HEK293 (cell line): ENCODE measurements at regions not wholly inside any gene's neighbourhood (a gene's known extent, or its start where the extent isn't known, plus 50 kb on each side); places are given as distances from the start of the nearest gene placed in this dataset.

Experiments used
- RBAK ChIP-seq: fragments of 450-650 bp; formaldehyde crosslinking; IDR thresholded peaks from 2 replicates; pipeline ENCODE4 v1.5.1; 2016; ENCODE audit warnings: missing biosample characterization, missing genetic modification characterization
- REPIN1 ChIP-seq: fragments of 450-650 bp; formaldehyde crosslinking; IDR thresholded peaks from 2 replicates; pipeline ENCODE4 v1.5.1; 2017; ENCODE audit warnings: missing biosample characterization, missing genetic modification characterization, low read depth
- SCRT1 ChIP-seq: fragments of 450-650 bp; formaldehyde crosslinking; IDR thresholded peaks from 2 replicates; pipeline ENCODE4 v1.5.1; 2016; ENCODE audit warnings: missing biosample characterization, missing genetic modification characterization, borderline replicate concordance
- ZBTB7A ChIP-seq: fragments of 450-650 bp; formaldehyde crosslinking; IDR thresholded peaks from 2 replicates; pipeline ENCODE4 v1.5.1; 2016; ENCODE audit warnings: low read depth, missing biosample characterization, missing genetic modification characterization
- ZBTB8A ChIP-seq: fragments of 450-650 bp; formaldehyde crosslinking; IDR thresholded peaks from 2 replicates; pipeline ENCODE4 v1.5.1; 2016; ENCODE audit warnings: missing biosample characterization, missing genetic modification characterization
- ZFP3 ChIP-seq: fragments of 450-650 bp; formaldehyde crosslinking; IDR thresholded peaks from 2 replicates; pipeline ENCODE4 v1.5.1; 2016; ENCODE audit warnings: low read depth, missing biosample characterization, missing genetic modification characterization
- ZNF112 ChIP-seq: fragments of 450-650 bp; formaldehyde crosslinking; IDR thresholded peaks from 2 replicates; pipeline ENCODE4 v1.5.0; 2017; ENCODE audit warnings: missing biosample characterization, missing genetic modification characterization
- ZNF18 ChIP-seq: fragments of 450-650 bp; formaldehyde crosslinking; IDR thresholded peaks from 2 replicates; pipeline ENCODE4 v1.5.1; 2016; ENCODE audit warnings: missing biosample characterization, missing genetic modification characterization
- ZNF354C ChIP-seq: fragments of 450-650 bp; formaldehyde crosslinking; IDR thresholded peaks from 2 replicates; pipeline ENCODE4 v1.5.1; 2016; ENCODE audit warnings: missing biosample characterization, missing genetic modification characterization, low read depth, borderline replicate concordance
- ZNF37A ChIP-seq: fragments of 450-650 bp; IDR thresholded peaks from 2 replicates; pipeline ENCODE4 v1.5.1; 2018; ENCODE audit warnings: missing biosample characterization, missing genetic modification characterization
- ZNF76 ChIP-seq: fragments of 450-650 bp; formaldehyde crosslinking; IDR thresholded peaks from 2 replicates; pipeline ENCODE4; 2016; ENCODE audit warnings: low read depth, missing biosample characterization, missing genetic modification characterization, borderline replicate concordance
- TF ChIP-seq, protein P1 (sequence below): fragments of 450-650 bp; formaldehyde crosslinking; IDR thresholded peaks from 2 replicates; pipeline ENCODE4 v1.5.1; 2016; ENCODE audit warnings: missing biosample characterization, missing genetic modification characterization

DNA sequence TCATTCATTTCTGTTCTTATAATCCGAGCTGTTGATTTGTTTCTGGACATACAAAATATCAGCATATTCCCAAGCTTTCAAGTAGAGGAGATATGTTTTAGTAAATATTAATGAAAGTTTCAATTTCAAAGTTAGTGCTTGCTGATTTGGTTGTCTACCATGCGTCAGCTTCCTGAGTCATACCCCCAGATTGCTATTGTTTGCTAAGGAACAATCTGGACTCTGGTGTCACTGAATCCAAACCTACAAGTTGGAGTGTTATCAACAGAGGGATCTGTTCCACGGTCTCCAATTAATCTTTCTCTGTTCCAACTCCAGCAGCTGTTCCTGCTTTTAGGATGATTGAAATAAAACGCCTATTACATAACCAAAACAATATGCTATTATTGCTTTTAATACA lies 96.1 kb upstream of the FAM9A start:
- TF ChIP-seq, protein P1, sequence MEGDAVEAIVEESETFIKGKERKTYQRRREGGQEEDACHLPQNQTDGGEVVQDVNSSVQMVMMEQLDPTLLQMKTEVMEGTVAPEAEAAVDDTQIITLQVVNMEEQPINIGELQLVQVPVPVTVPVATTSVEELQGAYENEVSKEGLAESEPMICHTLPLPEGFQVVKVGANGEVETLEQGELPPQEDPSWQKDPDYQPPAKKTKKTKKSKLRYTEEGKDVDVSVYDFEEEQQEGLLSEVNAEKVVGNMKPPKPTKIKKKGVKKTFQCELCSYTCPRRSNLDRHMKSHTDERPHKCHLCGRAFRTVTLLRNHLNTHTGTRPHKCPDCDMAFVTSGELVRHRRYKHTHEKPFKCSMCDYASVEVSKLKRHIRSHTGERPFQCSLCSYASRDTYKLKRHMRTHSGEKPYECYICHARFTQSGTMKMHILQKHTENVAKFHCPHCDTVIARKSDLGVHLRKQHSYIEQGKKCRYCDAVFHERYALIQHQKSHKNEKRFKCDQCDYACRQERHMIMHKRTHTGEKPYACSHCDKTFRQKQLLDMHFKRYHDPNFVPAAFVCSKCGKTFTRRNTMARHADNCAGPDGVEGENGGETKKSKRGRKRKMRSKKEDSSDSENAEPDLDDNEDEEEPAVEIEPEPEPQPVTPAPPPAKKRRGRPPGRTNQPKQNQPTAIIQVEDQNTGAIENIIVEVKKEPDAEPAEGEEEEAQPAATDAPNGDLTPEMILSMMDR (tag by site-specific recombination), result no peak
- no peak for TF ChIP-seq ZFP3
- no peak for TF ChIP-seq ZBTB7A (tag by site-specific recombination)
- TF ChIP-seq ZNF37A (tag by site-specific recombination), result no peak
- TF ChIP-seq RBAK, result no peak
- no peak for TF ChIP-seq ZBTB8A
- TF ChIP-seq ZNF112 (tag by site-specific recombination), result no peak
- TF ChIP-seq SCRT1, result no peak
- TF ChIP-seq ZNF76 (tag by site-specific recombination), result no peak
- TF ChIP-seq ZNF354C, result no peak
- TF ChIP-seq REPIN1 (tag by site-specific recombination), result no peak
- no peak for TF ChIP-seq ZNF18 (tag by site-specific recombination)
